ENCODE measurements at regions not wholly inside any gene's neighbourhood (a gene's known extent, or its start where the extent isn't known, plus 50 kb on each side); places are given as distances from the start of the nearest gene placed in this dataset.
A peak's percentile ranks its signal among the peaks of the same experiment; 100 is the strongest.

- H2AFZ ChIP-seq: no peak overlapping the region
- no peaks in the 10 kb centered on the region for H4K20me1 ChIP-seq (ENCODE audit: insufficient read depth, poor library complexity, severe bottlenecking)
- H3K27me3 ChIP-seq: no peaks in the 10 kb centered on the region
- no peaks in the 10 kb centered on the region for H3K79me2 ChIP-seq
- no peak overlapping the region for H3K27ac ChIP-seq
- no peaks in the 10 kb centered on the region for H3K36me3 ChIP-seq (replicated peaks; ENCODE audit: insufficient read depth, low read depth)
- H3K9me3 ChIP-seq (ENCODE audit: low read depth): no peaks in the 10 kb centered on the region
- no peak overlapping the region for H3K4me3 ChIP-seq
- H3K9me2 ChIP-seq (replicated peaks; ENCODE audit: insufficient read depth): no peaks in the 10 kb centered on the region
- no peak overlapping the region for H3K4me2 ChIP-seq
- no peak for DNase-seq (ENCODE audit: low spot score)
- 83% methylated on average over 3 of the region's 3 CpGs for WGBS (ENCODE audit: low lambda C conversion rate, missing lambda C conversion rate)
- peaks cover 12% of the 10 kb centered on the region for H3K4me1 ChIP-seq (ENCODE audit: insufficient read depth)
- TF ChIP-seq EZH2 (IDR thresholded peaks at IDR 0.05; ENCODE audit: borderline replicate concordance) (no peak), EZH2phosphoT487 (IDR thresholded peaks at IDR 0.05; ENCODE audit: low read depth, severe bottlenecking, unreplicated experiment) (no peak)
- TF ChIP-seq, protein P1, sequence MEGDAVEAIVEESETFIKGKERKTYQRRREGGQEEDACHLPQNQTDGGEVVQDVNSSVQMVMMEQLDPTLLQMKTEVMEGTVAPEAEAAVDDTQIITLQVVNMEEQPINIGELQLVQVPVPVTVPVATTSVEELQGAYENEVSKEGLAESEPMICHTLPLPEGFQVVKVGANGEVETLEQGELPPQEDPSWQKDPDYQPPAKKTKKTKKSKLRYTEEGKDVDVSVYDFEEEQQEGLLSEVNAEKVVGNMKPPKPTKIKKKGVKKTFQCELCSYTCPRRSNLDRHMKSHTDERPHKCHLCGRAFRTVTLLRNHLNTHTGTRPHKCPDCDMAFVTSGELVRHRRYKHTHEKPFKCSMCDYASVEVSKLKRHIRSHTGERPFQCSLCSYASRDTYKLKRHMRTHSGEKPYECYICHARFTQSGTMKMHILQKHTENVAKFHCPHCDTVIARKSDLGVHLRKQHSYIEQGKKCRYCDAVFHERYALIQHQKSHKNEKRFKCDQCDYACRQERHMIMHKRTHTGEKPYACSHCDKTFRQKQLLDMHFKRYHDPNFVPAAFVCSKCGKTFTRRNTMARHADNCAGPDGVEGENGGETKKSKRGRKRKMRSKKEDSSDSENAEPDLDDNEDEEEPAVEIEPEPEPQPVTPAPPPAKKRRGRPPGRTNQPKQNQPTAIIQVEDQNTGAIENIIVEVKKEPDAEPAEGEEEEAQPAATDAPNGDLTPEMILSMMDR (IDR thresholded peaks at IDR 0.05; ENCODE audit: poor library complexity): no peak
These were observed 106.3 kb upstream of the NR3C1 start for GRCh38 chr5:143509758-143510221.

GRCh38 chr5:143506836-143507552 lies 103.5 kb upstream of the NR3C1 start:
- Histone ChIP-seq H3K9me2 (replicated peaks; ENCODE audit: insufficient read depth) (no peaks in the 10 kb centered on the region), H3K36me3 (replicated peaks; ENCODE audit: insufficient read depth, low read depth) (no peaks in the 10 kb centered on the region), H4K20me1 (ENCODE audit: insufficient read depth, poor library complexity, severe bottlenecking) (no peaks in the 10 kb centered on the region), H3K27ac (peak overlapping the region; percentile 73), H3K4me2 (peak overlapping the region; percentile 3), H3K4me1 (ENCODE audit: insufficient read depth) (peaks cover 12% of the 10 kb centered on the region), H2AFZ (no peak overlapping the region), H3K9me3 (ENCODE audit: low read depth) (no peaks in the 10 kb centered on the region), H3K79me2 (no peaks in the 10 kb centered on the region), H3K27me3 (no peaks in the 10 kb centered on the region), H3K4me3 (no peak overlapping the region)
- WGBS (ENCODE audit: low lambda C conversion rate, missing lambda C conversion rate): 52% methylated on average over 1 of the region's 1 CpG
- no peak for TF ChIP-seq EZH2phosphoT487 (IDR thresholded peaks at IDR 0.05; ENCODE audit: low read depth, severe bottlenecking, unreplicated experiment)
- TF ChIP-seq, protein P1 (IDR thresholded peaks at IDR 0.05; ENCODE audit: poor library complexity): peak; percentile 13
- no peak for TF ChIP-seq EZH2 (IDR thresholded peaks at IDR 0.05; ENCODE audit: borderline replicate concordance)
- peak; percentile 79 for DNase-seq (ENCODE audit: low spot score)

- no peaks in the 10 kb centered on the region for H4K20me1 ChIP-seq (ENCODE audit: insufficient read depth, poor library complexity, severe bottlenecking)
- H3K9me2 ChIP-seq (replicated peaks; ENCODE audit: insufficient read depth): no peaks in the 10 kb centered on the region
- H3K4me1 ChIP-seq (ENCODE audit: insufficient read depth): peaks cover 12% of the 10 kb centered on the region
- 100% methylated on average over 1 of the region's 1 CpG for WGBS (ENCODE audit: low lambda C conversion rate, missing lambda C conversion rate)
- TF ChIP-seq EZH2 (IDR thresholded peaks at IDR 0.05; ENCODE audit: borderline replicate concordance): no peak
- TF ChIP-seq EZH2phosphoT487 (IDR thresholded peaks at IDR 0.05; ENCODE audit: low read depth, severe bottlenecking, unreplicated experiment): no peak
- TF ChIP-seq, protein P1 (IDR thresholded peaks at IDR 0.05; ENCODE audit: poor library complexity): no peak
- H3K4me3 ChIP-seq: no peak overlapping the region
- H3K9me3 ChIP-seq (ENCODE audit: low read depth): no peaks in the 10 kb centered on the region
- H3K27ac ChIP-seq: no peak overlapping the region
- no peak overlapping the region for H2AFZ ChIP-seq
- H3K36me3 ChIP-seq (replicated peaks; ENCODE audit: insufficient read depth, low read depth): no peaks in the 10 kb centered on the region
- DNase-seq (ENCODE audit: low spot score): no peak
- H3K4me2 ChIP-seq: no peak overlapping the region
- no peaks in the 10 kb centered on the region for H3K27me3 ChIP-seq
- H3K79me2 ChIP-seq: no peaks in the 10 kb centered on the region
These were observed 102.4 kb upstream of the NR3C1 start for GRCh38 chr5:143505934-143506333.

Data from hepatocyte (in vitro differentiated cells).